Stimulated activated CD8-positive, alpha-beta memory T cell treated with anti-CD3 and anti-CD28 coated beads, Interleukin-4, amount 100 ng/mL, for 24 hours (primary cell): ENCODE measurements at regions not wholly inside any gene's neighbourhood (a gene's known extent, or its start where the extent isn't known, plus 50 kb on each side); places are given as distances from the start of the nearest gene placed in this dataset.
"Not testable (repeated sequence)": the region's sequence is repeated elsewhere in the genome, so short reads cannot be mapped to it uniquely, and the experiment has no call there.

ENCODE experiments used
- DNase-seq: peaks from one replicate; pipeline ENCODE4 v3.0.0-alpha.2; 2020; ENCODE audit warnings: low read depth

- DNase-seq, result no peak
Observed at GRCh38 chr1:228824366-228824765, 89.1 kb downstream of the RHOU start.

DNA sequence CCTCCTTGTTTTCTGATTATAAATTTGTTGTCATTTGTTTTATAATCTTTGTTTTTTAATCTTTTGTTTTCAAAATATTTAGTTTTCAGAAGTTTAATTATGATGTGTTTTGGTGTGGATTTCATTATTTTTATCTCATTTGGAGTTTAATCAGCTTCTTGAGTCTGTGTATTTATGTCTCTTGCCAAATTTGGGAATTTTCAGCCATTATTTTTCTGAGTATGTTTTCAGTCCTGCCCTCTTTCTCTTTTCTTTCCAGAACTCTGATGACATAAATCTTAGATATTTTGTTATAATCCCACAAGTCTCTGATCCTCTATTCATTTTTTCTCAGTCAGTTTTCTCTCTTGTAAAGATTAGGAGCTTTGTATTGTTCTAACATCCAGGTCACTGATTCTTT, 89.8 kb downstream of the RHOU start:
- no peak for DNase-seq

- DNase-seq, result no peak
Observed at GRCh38 chr1:228825840-228826484, 90.7 kb downstream of the RHOU start.

- no peak for DNase-seq
Observed at GRCh38 chr1:228827019-228827418, 91.7 kb downstream of the RHOU start.

DNA sequence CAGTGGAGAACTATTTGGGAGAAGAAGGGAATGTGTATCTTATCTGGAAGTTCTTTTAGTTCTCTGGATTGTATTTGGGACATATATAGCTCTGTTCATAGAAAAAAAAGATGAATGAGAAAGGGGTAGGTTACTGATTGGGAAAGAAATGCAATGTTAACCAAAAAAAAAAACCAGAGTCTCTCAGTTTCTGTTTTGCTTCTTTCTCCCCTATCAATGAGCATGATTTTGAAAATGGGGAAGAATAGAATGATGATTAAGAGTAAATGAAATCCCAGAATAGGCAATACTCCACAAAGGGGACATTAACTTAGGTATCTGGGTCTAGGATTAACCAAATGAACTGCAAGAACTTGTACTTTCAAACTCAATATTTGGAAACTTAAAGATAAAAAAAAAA, 92.9 kb downstream of the RHOU start:
- DNase-seq, result no peak

- no peak for DNase-seq
Observed at GRCh38 chr1:228830185-228830953, 95.1 kb downstream of the RHOU start.

GRCh38 chr1:228830954-228831481, 95.7 kb downstream of the RHOU start:
- DNase-seq, result no peak

GRCh38 chr1:228833911-228834688, 98.8 kb downstream of the RHOU start:
- DNase-seq, result no peak

DNA sequence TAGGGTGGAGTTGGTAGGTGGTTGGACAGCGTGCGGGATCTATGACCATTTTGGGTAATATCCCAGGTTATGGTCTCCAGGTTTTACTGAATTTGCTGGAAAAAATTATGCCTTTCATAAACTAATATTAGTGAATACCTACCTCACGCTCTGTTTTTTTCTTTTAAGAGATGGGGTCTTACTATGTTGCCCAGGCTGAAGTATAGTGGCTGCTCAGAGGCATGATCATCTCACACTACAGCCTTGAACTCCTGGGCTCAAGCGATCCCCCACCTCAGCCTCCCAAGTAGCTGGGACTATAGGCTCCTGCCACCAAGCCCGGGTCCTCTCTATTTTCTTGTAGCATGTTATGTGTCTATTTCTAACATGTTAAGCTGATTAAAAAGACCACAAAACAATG, 100.2 kb downstream of the RHOU start:
- DNase-seq, result no peak

DNA sequence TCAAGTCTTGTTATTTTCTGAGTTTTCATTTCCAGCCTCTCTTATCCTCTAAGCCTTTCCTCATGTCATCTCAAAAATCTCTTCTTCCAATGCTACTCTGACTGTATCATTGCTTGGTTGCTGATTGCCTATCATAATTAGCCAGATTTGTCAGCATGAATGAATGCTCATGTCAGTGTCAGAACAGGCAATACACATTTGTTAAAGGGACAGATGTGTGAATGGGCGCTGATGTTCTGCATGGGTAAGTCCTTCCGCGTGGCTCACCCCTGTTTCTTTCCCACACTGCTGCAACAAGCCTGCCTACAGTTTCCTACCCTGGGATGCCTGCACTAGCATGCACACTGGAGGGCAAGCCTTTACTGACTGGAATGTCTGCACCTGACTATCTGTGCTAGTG, 100.6 kb downstream of the RHOU start:
- DNase-seq, result no peak

DNA sequence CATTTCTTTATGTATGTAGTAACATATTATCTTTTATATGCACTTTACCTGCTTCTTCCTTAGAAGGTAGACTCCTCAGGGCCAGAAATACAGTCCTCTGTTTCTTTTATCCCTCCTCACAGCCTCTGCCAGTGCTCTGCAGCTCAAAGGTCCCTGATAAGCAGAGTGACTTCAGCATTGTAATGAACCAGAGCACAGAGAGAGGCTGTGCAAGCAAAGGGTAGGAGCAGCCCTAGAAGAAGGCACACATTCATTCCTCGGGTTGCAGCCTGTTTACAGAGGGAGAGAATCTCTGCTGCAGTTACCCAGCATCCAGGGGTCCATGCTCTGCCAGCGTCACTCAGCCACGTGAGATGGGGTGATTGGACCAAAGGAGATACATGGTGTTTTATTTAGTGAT, 101.1 kb downstream of the RHOU start:
- no peak for DNase-seq

- DNase-seq, result no peak
Observed at GRCh38 chr1:228837032-228837431, 101.8 kb downstream of the RHOU start.

GRCh38 chr1:228837817-228838716, 102.8 kb downstream of the RHOU start:
- no peak for DNase-seq

GRCh38 chr1:228838717-228839500, 103.6 kb downstream of the RHOU start:
- no peak for DNase-seq

DNA sequence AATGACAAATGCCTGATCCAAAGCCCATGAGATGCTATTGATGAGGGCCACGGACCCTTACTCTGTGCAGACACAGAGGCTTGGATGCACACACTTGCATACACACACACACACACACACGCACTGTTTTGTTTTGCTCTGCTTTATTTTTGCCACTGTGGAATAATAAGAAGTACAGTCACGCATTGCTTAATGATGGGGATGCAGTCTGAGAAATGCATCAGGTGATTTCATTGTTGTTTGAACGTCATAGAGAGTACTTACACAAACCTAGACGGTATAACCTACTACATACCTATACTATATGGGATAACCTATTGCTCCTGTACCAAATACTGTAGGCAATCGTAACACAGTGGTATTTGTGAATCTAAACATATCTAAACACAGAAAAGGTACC, 104.4 kb downstream of the RHOU start:
- no peak for DNase-seq

GRCh38 chr1:228841632-228842031, 106.4 kb downstream of the RHOU start:
- no peak for DNase-seq

DNA sequence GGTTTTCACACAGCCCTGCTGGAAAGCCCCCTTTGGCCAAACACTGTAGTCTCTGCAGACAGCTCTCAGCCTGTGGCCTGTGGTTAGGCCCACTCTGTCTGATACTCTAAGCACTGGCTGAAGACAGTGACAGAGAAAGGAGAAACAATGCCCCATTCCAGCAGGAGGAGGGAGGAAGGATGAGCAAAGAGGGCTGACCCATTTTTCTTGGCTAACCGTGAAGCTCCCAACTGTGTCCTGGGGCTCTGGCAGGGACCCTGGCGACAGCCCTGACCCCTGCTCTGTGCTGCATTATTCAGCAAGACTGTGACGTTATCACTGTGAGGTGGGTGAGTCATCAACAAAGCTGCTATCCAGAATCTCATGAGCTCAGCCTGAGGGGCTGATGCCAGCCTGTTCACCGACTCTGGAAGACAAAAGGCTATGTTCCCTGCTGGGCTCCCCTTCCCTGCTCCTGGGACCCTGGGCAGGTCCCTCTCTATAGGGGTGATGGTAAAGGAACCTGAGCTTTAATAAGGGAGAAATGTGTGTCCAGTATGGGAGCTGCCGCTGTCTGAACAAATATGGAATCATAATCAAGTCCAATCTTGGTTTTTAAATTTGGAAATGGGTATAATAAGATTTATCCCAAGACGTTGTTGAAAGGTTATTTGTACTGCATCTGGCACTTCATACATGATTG, 107.0 kb downstream of the RHOU start:
- DNase-seq, result no peak

DNA sequence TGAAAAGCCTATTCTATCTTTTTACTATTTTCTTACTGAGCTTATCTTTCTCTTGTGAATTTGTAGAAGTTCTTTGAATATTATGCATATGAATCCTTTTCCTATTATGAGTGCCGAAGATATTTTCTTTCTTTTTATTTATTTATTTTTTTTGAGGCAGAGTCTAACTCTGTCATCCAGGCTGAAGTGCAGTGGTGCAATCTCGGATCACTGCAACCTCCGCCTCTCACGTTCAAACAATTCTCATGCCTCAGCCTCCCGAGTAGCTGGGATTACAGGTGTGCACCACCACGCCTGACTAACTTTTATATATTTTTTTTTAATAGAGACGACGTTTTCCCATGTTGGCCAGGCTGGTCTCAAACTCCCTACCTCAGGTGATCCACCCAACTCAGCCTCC, 109.8 kb downstream of the RHOU start:
- no peak for DNase-seq

GRCh38 chr1:228846952-228847351, 111.7 kb downstream of the RHOU start:
- DNase-seq, result no peak

GRCh38 chr1:228847451-228847850, 112.2 kb downstream of the RHOU start:
- not testable (repeated sequence) for DNase-seq
